Neuronal stem cell (in vitro differentiated cells): ENCODE measurements at regions not wholly inside any gene's neighbourhood (a gene's known extent, or its start where the extent isn't known, plus 50 kb on each side); places are given as distances from the start of the nearest gene placed in this dataset.

Experiments
- DNase-seq: peaks from one replicate; pipeline ENCODE4 v3.0.0-alpha.2; 2013; ENCODE audit warnings: low spot score
- H2AFZ ChIP-seq: one replicate; pipeline ENCODE4 v1.6.1; 2013; ENCODE audit warnings: mild to moderate bottlenecking, low read length, inconsistent platforms
- H2AK5ac ChIP-seq: 2 replicates; pipeline ENCODE4 v1.6.1; 2013; ENCODE audit warnings: low read depth, mild to moderate bottlenecking, inconsistent platforms, low read length, moderate library complexity, mixed read lengths
- H2BK120ac ChIP-seq: 2 replicates; pipeline ENCODE4 v1.6.1; 2013; ENCODE audit warnings: low read depth, mild to moderate bottlenecking, inconsistent platforms, low read length, moderate library complexity, mixed read lengths
- H2BK12ac ChIP-seq: one replicate; pipeline ENCODE4 v1.6.1; 2013; ENCODE audit warnings: low read length, inconsistent platforms
- H2BK15ac ChIP-seq: 2 replicates; pipeline ENCODE4 v1.6.1; 2013; ENCODE audit warnings: mild to moderate bottlenecking, low read length, inconsistent platforms, mixed read lengths
- H2BK5ac ChIP-seq: one replicate; pipeline ENCODE4 v1.6.1; 2013; ENCODE audit warnings: inconsistent platforms, mild to moderate bottlenecking, low read length, moderate library complexity
- H3K14ac ChIP-seq: one replicate; pipeline ENCODE4 v1.6.1; 2013; ENCODE audit warnings: low read length, inconsistent platforms
- H3K18ac ChIP-seq: 2 replicates; pipeline ENCODE4 v1.6.1; 2013; ENCODE audit warnings: low read length, inconsistent platforms
- H3K23ac ChIP-seq: 2 replicates; pipeline ENCODE4 v1.6.1; 2013; ENCODE audit warnings: low read depth, mild to moderate bottlenecking, mixed read lengths, low read length, inconsistent platforms; ENCODE audit not compliant: poor library complexity
- H3K27ac ChIP-seq: replicated peaks from 3 replicates; pipeline ENCODE4 v1.5.1; 2013; ENCODE audit warnings: low read length, inconsistent platforms
- H3K27me3 ChIP-seq, 3 experiments: 2 replicates each; pipeline ENCODE4 v1.6.1; 2013; ENCODE audit warnings: low read length in 3 of 3, mild to moderate bottlenecking in 2 of 3, inconsistent platforms in 1 of 3, low read depth in 1 of 3, mixed read lengths in 1 of 3, moderate library complexity in 1 of 3; ENCODE audit not compliant: control insufficient read depth in 3 of 3, insufficient read depth in 3 of 3
- H3K36me3 ChIP-seq, 2 donors: replicated peaks in 1 of 2; 2 replicates each; pipeline ENCODE4 v1.6.1; 2013; ENCODE audit warnings: low read length in 2 of 2; ENCODE audit not compliant: control insufficient read depth in 2 of 2, insufficient read depth in 2 of 2
- H3K4ac ChIP-seq: 2 replicates; pipeline ENCODE4 v1.6.1; 2013; ENCODE audit warnings: inconsistent platforms, mild to moderate bottlenecking, low read length, moderate library complexity
- H3K4me1 ChIP-seq, 2 donors: 1 replicate in 1 of 2; 2 replicates in 1 of 2; pipeline ENCODE4 v1.6.1; 2013; ENCODE audit warnings: low read length in 2 of 2, low read depth in 1 of 2; ENCODE audit not compliant: control insufficient read depth in 2 of 2, insufficient read depth in 1 of 2
- H3K4me2 ChIP-seq: one replicate; pipeline ENCODE4 v1.6.1; 2013; ENCODE audit warnings: mild to moderate bottlenecking, low read length, inconsistent platforms; ENCODE audit not compliant: insufficient read depth, poor library complexity, severe bottlenecking
- H3K4me3 ChIP-seq, 2 donors: 2 replicates each; pipeline ENCODE4 v1.5.1; 2013; ENCODE audit warnings: low read length in 2 of 2, mild to moderate bottlenecking in 2 of 2, inconsistent platforms in 1 of 2, moderate library complexity in 1 of 2
- H3K79me1 ChIP-seq: one replicate; pipeline ENCODE4 v1.6.1; 2013; ENCODE audit warnings: low read depth, mild to moderate bottlenecking, inconsistent platforms, low read length, moderate library complexity
- H3K9ac ChIP-seq: one replicate; pipeline ENCODE4 v1.6.1; 2013; ENCODE audit warnings: mild to moderate bottlenecking, low read depth, low read length, inconsistent platforms; ENCODE audit not compliant: poor library complexity
- H3K9me3 ChIP-seq, 2 donors: replicated peaks in 1 of 2; 2 replicates each; pipeline versions ENCODE3 to v1.6.1; 2013; ENCODE audit warnings: low read length in 2 of 2, mild to moderate bottlenecking in 2 of 2, inconsistent platforms in 1 of 2, low read depth in 1 of 2, mixed read lengths in 1 of 2, moderate library complexity in 1 of 2; ENCODE audit not compliant: control insufficient read depth in 2 of 2, insufficient read depth in 1 of 2
- H4K8ac ChIP-seq: one replicate; pipeline ENCODE4 v1.6.1; 2013; ENCODE audit warnings: low read depth, mild to moderate bottlenecking, inconsistent platforms, low read length, moderate library complexity
- H4K91ac ChIP-seq: one replicate; pipeline ENCODE4 v1.6.1; 2013; ENCODE audit warnings: low read length, low read depth, mild to moderate bottlenecking, inconsistent platforms; ENCODE audit not compliant: poor library complexity
- WGBS, 2 donors: extraction: QIAGEN DNeasy Blood & Tissue Kit; methylation state at CpG; one replicate each; pipeline ENCODE4 v1.1.7; 2013; ENCODE audit warnings: missing lambda C conversion rate in 2 of 2, mixed read lengths in 1 of 2; ENCODE audit not compliant: insufficient read length in 2 of 2, insufficient replicate concordance in 1 of 2; ENCODE audit errors: extremely low coverage in 2 of 2; 5-methylcytosine and 5-hydroxymethylcytosine counted together

- no peak overlapping the region for H3K14ac ChIP-seq
- H3K79me1 ChIP-seq: no peaks in the 10 kb centered on the region
- no peak overlapping the region for H3K4me2 ChIP-seq
- no peak overlapping the region for H3K27ac ChIP-seq
- no peak overlapping the region for H2BK5ac ChIP-seq
- H3K18ac ChIP-seq: no peak overlapping the region
- no peak overlapping the region for H3K4ac ChIP-seq
- no peak overlapping the region for H2BK12ac ChIP-seq
- no peak overlapping the region for H3K23ac ChIP-seq
- H4K8ac ChIP-seq: no peak overlapping the region
- no peak overlapping the region for H2AK5ac ChIP-seq
- no peak overlapping the region for H2BK120ac ChIP-seq
- no peak overlapping the region for H3K4me3 ChIP-seq
- H2AFZ ChIP-seq: no peak overlapping the region
- H3K9me3 ChIP-seq: no peaks in the 10 kb centered on the region
- no peaks in the 10 kb centered on the region for H3K27me3 ChIP-seq
- H3K36me3 ChIP-seq: no peaks in the 10 kb centered on the region
- peaks cover 4 to 6% of the 10 kb centered on the region in 2 donors for H3K4me1 ChIP-seq
- no CpG with 5 or more reads among the region's 5 CpGs for WGBS, 2 donors
- no peak overlapping the region for H4K91ac ChIP-seq
- DNase-seq: no peak
- H3K9ac ChIP-seq: no peak overlapping the region
- no peak overlapping the region for H2BK15ac ChIP-seq
These were observed 89.0 kb upstream of the BLID start for GRCh38 chr11:122205036-122205435.

GRCh38 chr11:122204206-122204605 lies 88.2 kb upstream of the BLID start:
- no peak overlapping the region for H2BK5ac ChIP-seq
- H3K27ac ChIP-seq: no peak overlapping the region
- no peak overlapping the region for H2BK12ac ChIP-seq
- WGBS, 2 donors: no CpG with 5 or more reads among the region's 5 CpGs
- no peaks in the 10 kb centered on the region for H3K79me1 ChIP-seq
- H3K4me3 ChIP-seq: no peak overlapping the region
- H3K18ac ChIP-seq: no peak overlapping the region
- no peaks in the 10 kb centered on the region for H3K27me3 ChIP-seq
- H4K91ac ChIP-seq: no peak overlapping the region
- H3K9ac ChIP-seq: no peak overlapping the region
- DNase-seq: no peak
- H3K4me2 ChIP-seq: no peak overlapping the region
- H2BK120ac ChIP-seq: no peak overlapping the region
- no peaks in the 10 kb centered on the region for H3K9me3 ChIP-seq
- H3K4me1 ChIP-seq: peaks cover 0 to 4% of the 10 kb centered on the region in 2 donors
- H4K8ac ChIP-seq: no peak overlapping the region
- no peak overlapping the region for H2AK5ac ChIP-seq
- no peaks in the 10 kb centered on the region for H3K36me3 ChIP-seq
- H3K23ac ChIP-seq: no peak overlapping the region
- no peak overlapping the region for H3K4ac ChIP-seq
- no peak overlapping the region for H2BK15ac ChIP-seq
- H3K14ac ChIP-seq: no peak overlapping the region
- no peak overlapping the region for H2AFZ ChIP-seq

- Histone ChIP-seq H3K18ac (peak overlapping the region; percentile 9), H3K9me3 (no peaks in the 10 kb centered on the region), H2BK15ac (no peak overlapping the region), H3K4me2 (peak overlapping the region; percentile 27), H3K4me3 (no peak overlapping the region), H3K4ac (no peak overlapping the region), H4K91ac (no peak overlapping the region), H3K36me3 (no peaks in the 10 kb centered on the region), H3K27ac (no peak overlapping the region), H3K9ac (no peak overlapping the region), H2BK5ac (no peak overlapping the region), H2AK5ac (peak overlapping the region; percentile 56), H3K27me3 (no peaks in the 10 kb centered on the region), H4K8ac (no peak overlapping the region), H3K14ac (no peak overlapping the region), H3K23ac (no peak overlapping the region), H2AFZ (peak overlapping the region; percentile 73), H3K79me1 (no peaks in the 10 kb centered on the region), H2BK120ac (no peak overlapping the region), H3K4me1 (peaks cover 0 to 4% of the 10 kb centered on the region in 2 donors), H2BK12ac (no peak overlapping the region)
- WGBS, 2 donors: no CpG with 5 or more reads among the region's 19 CpGs
- peak; percentile 50 for DNase-seq
These were observed 87.0 kb upstream of the BLID start for GRCh38 chr11:122202951-122203456.

- Histone ChIP-seq H2BK120ac (no peak overlapping the region), H3K27me3 (no peaks in the 10 kb centered on the region), H3K36me3 (no peaks in the 10 kb centered on the region), H3K4me1 (peaks cover 0 to 4% of the 10 kb centered on the region in 2 donors), H3K9ac (no peak overlapping the region), H3K9me3 (no peaks in the 10 kb centered on the region), H3K79me1 (no peaks in the 10 kb centered on the region), H2AK5ac (no peak overlapping the region), H3K23ac (no peak overlapping the region), H3K14ac (no peak overlapping the region), H3K18ac (no peak overlapping the region), H4K8ac (no peak overlapping the region), H2BK5ac (no peak overlapping the region), H3K4me3 (no peak overlapping the region), H3K4me2 (peak overlapping the region; percentile 37), H3K4ac (no peak overlapping the region), H4K91ac (no peak overlapping the region), H2BK15ac (no peak overlapping the region), H2BK12ac (no peak overlapping the region), H3K27ac (no peak overlapping the region), H2AFZ (peak overlapping the region; percentile 73)
- DNase-seq: no peak
- no CpG with 5 or more reads among the region's 16 CpGs for WGBS, 2 donors
These were observed 86.3 kb upstream of the BLID start for GRCh38 chr11:122202161-122202950.
